Activated T-helper 1 cell treated with Interleukin-2 at 50 U/mL for 16 hours (primary cell): ENCODE measurements at regions not wholly inside any gene's neighbourhood (a gene's known extent, or its start where the extent isn't known, plus 50 kb on each side); places are given as distances from the start of the nearest gene placed in this dataset.
"Not testable (repeated sequence)": the region's sequence is repeated elsewhere in the genome, so short reads cannot be mapped to it uniquely, and the experiment has no call there.

ENCODE experiments used
- DNase-seq: peaks from one replicate; pipeline ENCODE4 v3.0.0-alpha.2; 2020; ENCODE audit warnings: low read depth

- DNase-seq: no peak
Measured at GRCh38 chr15:66884115-66884622, 181.2 kb upstream of the SMAD3 start.

- no peak for DNase-seq
Measured at GRCh38 chr15:66884661-66885237, 180.7 kb upstream of the SMAD3 start.

GRCh38 chr15:66885281-66885915 lies 180.0 kb upstream of the SMAD3 start:
- DNase-seq: no peak

GRCh38 chr15:66886241-66886675 lies 179.1 kb upstream of the SMAD3 start:
- DNase-seq: no peak

GRCh38 chr15:66886686-66887273 lies 178.6 kb upstream of the SMAD3 start:
- DNase-seq: no peak

GRCh38 chr15:66889298-66889697 lies 176.1 kb upstream of the SMAD3 start:
- not testable (repeated sequence) for DNase-seq

GRCh38 chr15:66891776-66892175 lies 173.6 kb upstream of the SMAD3 start:
- DNase-seq: no peak

- DNase-seq: no peak
Measured at GRCh38 chr15:66893294-66893693, 172.1 kb upstream of the SMAD3 start.

GRCh38 chr15:66894363-66894762 lies 171.0 kb upstream of the SMAD3 start:
- no peak for DNase-seq

GRCh38 chr15:66894986-66895780 lies 170.2 kb upstream of the SMAD3 start:
- DNase-seq: no peak

- DNase-seq: no peak
Measured at GRCh38 chr15:66895794-66896453, 169.5 kb upstream of the SMAD3 start.

- no peak for DNase-seq
Measured at GRCh38 chr15:66896611-66897010, 168.8 kb upstream of the SMAD3 start.

GRCh38 chr15:66897416-66897815 lies 168.0 kb upstream of the SMAD3 start:
- no peak for DNase-seq

- DNase-seq: no peak
Measured at GRCh38 chr15:66897971-66898370, 167.4 kb upstream of the SMAD3 start.

- DNase-seq: no peak
Measured at GRCh38 chr15:66898656-66899386, 166.6 kb upstream of the SMAD3 start.

GRCh38 chr15:66899555-66900350 lies 165.6 kb upstream of the SMAD3 start:
- no peak for DNase-seq

- DNase-seq: no peak
Measured at GRCh38 chr15:66900586-66901310, 164.7 kb upstream of the SMAD3 start.

- DNase-seq: no peak
Measured at GRCh38 chr15:66901336-66902100, 163.9 kb upstream of the SMAD3 start.

GRCh38 chr15:66905185-66905584 lies 160.2 kb upstream of the SMAD3 start:
- DNase-seq: no peak
